ENCODE measurements at regions not wholly inside any gene's neighbourhood (a gene's known extent, or its start where the extent isn't known, plus 50 kb on each side); places are given as distances from the start of the nearest gene placed in this dataset.

- DNase-seq (ENCODE audit: extremely low read depth in 1 of 2, low read depth in 1 of 2): no peak
These were observed 201.7 kb downstream of the GADD45G start for GRCh38 chr9:89806371-89807100.

- no peak for DNase-seq (ENCODE audit: extremely low read depth in 1 of 2, low read depth in 1 of 2)
These were observed 202.2 kb downstream of the GADD45G start for GRCh38 chr9:89807101-89807395.

GRCh38 chr9:89807682-89808075, 202.9 kb downstream of the GADD45G start:
- DNase-seq (ENCODE audit: extremely low read depth in 1 of 2, low read depth in 1 of 2): no peak

- DNase-seq (ENCODE audit: extremely low read depth in 1 of 2, low read depth in 1 of 2): no peak
These were observed 203.4 kb downstream of the GADD45G start for GRCh38 chr9:89808076-89808755.

GRCh38 chr9:89808756-89809181, 204.0 kb downstream of the GADD45G start:
- no peak for DNase-seq (ENCODE audit: extremely low read depth in 1 of 2, low read depth in 1 of 2)

- no peak for DNase-seq (ENCODE audit: extremely low read depth in 1 of 2, low read depth in 1 of 2)
These were observed 205.6 kb downstream of the GADD45G start for GRCh38 chr9:89810431-89810830.

GRCh38 chr9:89811356-89811755, 206.5 kb downstream of the GADD45G start:
- no peak for DNase-seq (ENCODE audit: extremely low read depth in 1 of 2, low read depth in 1 of 2)

GRCh38 chr9:89811886-89812450, 207.2 kb downstream of the GADD45G start:
- DNase-seq (ENCODE audit: extremely low read depth in 1 of 2, low read depth in 1 of 2): no peak

- no peak for DNase-seq (ENCODE audit: extremely low read depth in 1 of 2, low read depth in 1 of 2)
These were observed 207.9 kb downstream of the GADD45G start for GRCh38 chr9:89812556-89813181.

GRCh38 chr9:89813482-89813881, 208.7 kb downstream of the GADD45G start:
- DNase-seq (ENCODE audit: extremely low read depth in 1 of 2, low read depth in 1 of 2): no peak

- DNase-seq (ENCODE audit: extremely low read depth in 1 of 2, low read depth in 1 of 2): no peak
These were observed 209.7 kb downstream of the GADD45G start for GRCh38 chr9:89814340-89815040.

- DNase-seq (ENCODE audit: extremely low read depth in 1 of 2, low read depth in 1 of 2): no peak
These were observed 210.5 kb downstream of the GADD45G start for GRCh38 chr9:89815061-89815902.

GRCh38 chr9:89815903-89816573, 211.2 kb downstream of the GADD45G start:
- DNase-seq (ENCODE audit: extremely low read depth in 1 of 2, low read depth in 1 of 2): no peak

GRCh38 chr9:89817151-89817950, 212.5 kb downstream of the GADD45G start:
- DNase-seq (ENCODE audit: extremely low read depth in 1 of 2, low read depth in 1 of 2): no peak

GRCh38 chr9:89820337-89820736, 215.5 kb downstream of the GADD45G start:
- DNase-seq (ENCODE audit: extremely low read depth in 1 of 2, low read depth in 1 of 2): no peak

- DNase-seq (ENCODE audit: extremely low read depth in 1 of 2, low read depth in 1 of 2): no peak
These were observed 216.3 kb downstream of the GADD45G start for GRCh38 chr9:89821081-89821480.

GRCh38 chr9:89822996-89823395, 218.2 kb downstream of the GADD45G start:
- no peak for DNase-seq (ENCODE audit: extremely low read depth in 1 of 2, low read depth in 1 of 2)

GRCh38 chr9:89825669-89826068, 220.9 kb downstream of the GADD45G start:
- DNase-seq (ENCODE audit: extremely low read depth in 1 of 2, low read depth in 1 of 2): no peak

- DNase-seq (ENCODE audit: extremely low read depth in 1 of 2, low read depth in 1 of 2): no peak
These were observed 221.4 kb downstream of the GADD45G start for GRCh38 chr9:89826186-89826585.

All from stimulated activated CD8-positive, alpha-beta memory T cell treated with anti-CD3 and anti-CD28 coated beads, Interleukin-7, amount 100 ng/mL, for 48 hours (primary cell).